ENCODE measurements at regions not wholly inside any gene's neighbourhood (a gene's known extent, or its start where the extent isn't known, plus 50 kb on each side); places are given as distances from the start of the nearest gene placed in this dataset.

GRCh38 chr4:97116511-97116910 lies 1026.8 kb downstream of the STPG2 start (continued):
- TF ChIP-seq PKNOX1 (IDR thresholded peaks at IDR 0.05) (no peak), RELB (IDR thresholded peaks at IDR 0.05; ENCODE audit: low read depth) (no peak), USF1 (IDR thresholded peaks at IDR 0.05; ENCODE audit: borderline replicate concordance, extremely low read length, insufficient read depth, low read depth, low read length) (no peak), MTA3 (IDR thresholded peaks at IDR 0.05; ENCODE audit: borderline replicate concordance, low read length) (no peak), RELA (IDR thresholded peaks at IDR 0.05; ENCODE audit: borderline replicate concordance, partially characterized antibody) (no peak), USF2 (IDR thresholded peaks at IDR 0.05; ENCODE audit: borderline replicate concordance, low read depth, low read length) (no peak), EED (IDR thresholded peaks at IDR 0.05; ENCODE audit: low read depth) (no peak), MLLT1 (IDR thresholded peaks at IDR 0.05) (no peak)

All from GM12878 (cell line).